ENCODE measurements at regions not wholly inside any gene's neighbourhood (a gene's known extent, or its start where the extent isn't known, plus 50 kb on each side); places are given as distances from the start of the nearest gene placed in this dataset.

DNA sequence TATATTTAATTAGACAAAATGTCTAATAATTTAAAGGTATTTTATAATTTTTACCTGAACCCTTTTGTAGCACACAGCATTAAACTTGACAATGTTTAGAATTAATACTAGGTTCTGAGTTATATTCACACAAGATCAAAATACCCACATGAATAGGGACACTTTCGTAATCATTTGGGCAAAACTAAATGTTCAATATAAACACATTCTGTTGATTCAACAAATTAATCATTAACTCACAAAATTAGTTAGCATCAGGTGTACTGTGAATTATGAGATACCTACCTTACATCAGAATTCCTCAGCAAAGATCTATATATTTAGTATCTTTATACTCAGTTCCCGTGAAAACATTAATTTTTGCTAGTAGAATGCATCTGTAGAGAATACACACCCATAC, 481.5 kb upstream of the MANEA start:
- no peak for TF ChIP-seq STAT1 (conservative IDR thresholded peaks at IDR 0.05)
- TF ChIP-seq YY1 (IDR thresholded peaks at IDR 0.05; ENCODE audit: low read depth, low read length): no peak
- no peak for TF ChIP-seq TAF1 (IDR thresholded peaks at IDR 0.05; ENCODE audit: borderline replicate concordance, low read depth, low read length)
- TF ChIP-seq, protein P1, sequence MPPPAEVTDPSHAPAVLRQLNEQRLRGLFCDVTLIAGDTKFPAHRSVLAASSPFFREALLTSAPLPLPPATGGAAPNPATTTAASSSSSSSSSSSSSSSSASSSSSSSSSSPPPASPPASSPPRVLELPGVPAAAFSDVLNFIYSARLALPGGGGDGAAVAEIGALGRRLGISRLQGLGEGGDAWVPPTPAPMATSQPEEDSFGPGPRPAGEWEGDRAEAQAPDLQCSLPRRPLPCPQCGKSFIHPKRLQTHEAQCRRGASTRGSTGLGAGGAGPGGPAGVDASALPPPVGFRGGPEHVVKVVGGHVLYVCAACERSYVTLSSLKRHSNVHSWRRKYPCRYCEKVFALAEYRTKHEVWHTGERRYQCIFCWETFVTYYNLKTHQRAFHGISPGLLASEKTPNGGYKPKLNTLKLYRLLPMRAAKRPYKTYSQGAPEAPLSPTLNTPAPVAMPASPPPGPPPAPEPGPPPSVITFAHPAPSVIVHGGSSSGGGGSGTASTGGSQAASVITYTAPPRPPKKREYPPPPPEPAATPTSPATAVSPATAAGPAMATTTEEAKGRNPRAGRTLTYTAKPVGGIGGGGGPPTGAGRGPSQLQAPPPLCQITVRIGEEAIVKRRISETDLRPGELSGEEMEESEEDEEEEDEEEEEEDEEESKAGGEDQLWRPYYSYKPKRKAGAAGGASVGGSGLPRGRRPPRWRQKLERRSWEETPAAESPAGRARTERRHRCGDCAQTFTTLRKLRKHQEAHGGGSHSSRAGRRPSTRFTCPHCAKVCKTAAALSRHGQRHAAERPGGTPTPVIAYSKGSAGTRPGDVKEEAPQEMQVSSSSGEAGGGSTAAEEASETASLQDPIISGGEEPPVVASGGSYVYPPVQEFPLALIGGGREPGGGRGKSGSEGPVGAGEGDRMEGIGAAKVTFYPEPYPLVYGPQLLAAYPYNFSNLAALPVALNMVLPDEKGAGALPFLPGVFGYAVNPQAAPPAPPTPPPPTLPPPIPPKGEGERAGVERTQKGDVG (CRISPR knock-in tag; IDR thresholded peaks at IDR 0.05): no peak
- TF ChIP-seq, protein P2, sequence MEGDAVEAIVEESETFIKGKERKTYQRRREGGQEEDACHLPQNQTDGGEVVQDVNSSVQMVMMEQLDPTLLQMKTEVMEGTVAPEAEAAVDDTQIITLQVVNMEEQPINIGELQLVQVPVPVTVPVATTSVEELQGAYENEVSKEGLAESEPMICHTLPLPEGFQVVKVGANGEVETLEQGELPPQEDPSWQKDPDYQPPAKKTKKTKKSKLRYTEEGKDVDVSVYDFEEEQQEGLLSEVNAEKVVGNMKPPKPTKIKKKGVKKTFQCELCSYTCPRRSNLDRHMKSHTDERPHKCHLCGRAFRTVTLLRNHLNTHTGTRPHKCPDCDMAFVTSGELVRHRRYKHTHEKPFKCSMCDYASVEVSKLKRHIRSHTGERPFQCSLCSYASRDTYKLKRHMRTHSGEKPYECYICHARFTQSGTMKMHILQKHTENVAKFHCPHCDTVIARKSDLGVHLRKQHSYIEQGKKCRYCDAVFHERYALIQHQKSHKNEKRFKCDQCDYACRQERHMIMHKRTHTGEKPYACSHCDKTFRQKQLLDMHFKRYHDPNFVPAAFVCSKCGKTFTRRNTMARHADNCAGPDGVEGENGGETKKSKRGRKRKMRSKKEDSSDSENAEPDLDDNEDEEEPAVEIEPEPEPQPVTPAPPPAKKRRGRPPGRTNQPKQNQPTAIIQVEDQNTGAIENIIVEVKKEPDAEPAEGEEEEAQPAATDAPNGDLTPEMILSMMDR (IDR thresholded peaks at IDR 0.05 in 2 of 3, conservative IDR thresholded peaks at IDR 0.05 in 1 of 3; ENCODE audit: control insufficient read depth in 2 of 3, extremely low read depth in 1 of 3, insufficient read depth in 1 of 3, low read depth in 3 of 3, low read length in 3 of 3): no peak
- no peak for TF ChIP-seq ESRRA (IDR thresholded peaks at IDR 0.05; ENCODE audit: low read length)
- TF ChIP-seq PAX5 (IDR thresholded peaks at IDR 0.05; ENCODE audit: borderline replicate concordance, low read depth, low read length): no peak
- no peak for TF ChIP-seq EZH2 (IDR thresholded peaks at IDR 0.05; ENCODE audit: borderline replicate concordance, control insufficient read depth, low read depth, low read length)
- no peak for TF ChIP-seq NFYB (IDR thresholded peaks at IDR 0.05; ENCODE audit: insufficient read depth, low read depth, low read length)
- TF ChIP-seq POLR2A (IDR thresholded peaks at IDR 0.05; ENCODE audit: low read depth, low read length): no peak
- TF ChIP-seq ZSCAN29 (IDR thresholded peaks at IDR 0.05): no peak

All from GM12878 (cell line).